ENCODE measurements at regions not wholly inside any gene's neighbourhood (a gene's known extent, or its start where the extent isn't known, plus 50 kb on each side); places are given as distances from the start of the nearest gene placed in this dataset.

DNA sequence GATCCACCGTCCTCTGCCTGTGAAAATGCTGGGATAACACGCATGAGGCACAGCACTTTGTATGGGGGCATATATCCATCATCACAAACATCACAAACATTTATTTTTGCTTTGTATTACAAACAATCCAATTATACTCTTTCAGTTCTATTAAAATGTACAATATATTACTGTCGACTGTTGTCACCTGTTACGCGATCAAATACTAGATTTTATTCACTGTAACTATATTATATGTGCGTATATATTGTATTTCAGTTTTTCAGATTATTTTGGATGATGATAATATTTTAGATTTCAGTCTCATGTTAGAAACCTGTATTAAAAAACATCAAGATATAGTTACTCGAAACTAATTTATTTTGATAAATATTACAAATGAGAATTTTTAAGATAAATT, 998.3 kb downstream of the EFNB2 start:
- TF ChIP-seq POLR2AphosphoS5 (IDR thresholded peaks at IDR 0.05) = no peak
- TF ChIP-seq, protein P1, sequence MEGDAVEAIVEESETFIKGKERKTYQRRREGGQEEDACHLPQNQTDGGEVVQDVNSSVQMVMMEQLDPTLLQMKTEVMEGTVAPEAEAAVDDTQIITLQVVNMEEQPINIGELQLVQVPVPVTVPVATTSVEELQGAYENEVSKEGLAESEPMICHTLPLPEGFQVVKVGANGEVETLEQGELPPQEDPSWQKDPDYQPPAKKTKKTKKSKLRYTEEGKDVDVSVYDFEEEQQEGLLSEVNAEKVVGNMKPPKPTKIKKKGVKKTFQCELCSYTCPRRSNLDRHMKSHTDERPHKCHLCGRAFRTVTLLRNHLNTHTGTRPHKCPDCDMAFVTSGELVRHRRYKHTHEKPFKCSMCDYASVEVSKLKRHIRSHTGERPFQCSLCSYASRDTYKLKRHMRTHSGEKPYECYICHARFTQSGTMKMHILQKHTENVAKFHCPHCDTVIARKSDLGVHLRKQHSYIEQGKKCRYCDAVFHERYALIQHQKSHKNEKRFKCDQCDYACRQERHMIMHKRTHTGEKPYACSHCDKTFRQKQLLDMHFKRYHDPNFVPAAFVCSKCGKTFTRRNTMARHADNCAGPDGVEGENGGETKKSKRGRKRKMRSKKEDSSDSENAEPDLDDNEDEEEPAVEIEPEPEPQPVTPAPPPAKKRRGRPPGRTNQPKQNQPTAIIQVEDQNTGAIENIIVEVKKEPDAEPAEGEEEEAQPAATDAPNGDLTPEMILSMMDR (IDR thresholded peaks at IDR 0.05) = no peak
- no peak for TF ChIP-seq POLR2A (IDR thresholded peaks at IDR 0.05; ENCODE audit: low read depth)

All from esophagus muscularis mucosa (tissue), 3 donors.